Natural killer cell (primary cell): ENCODE measurements at regions not wholly inside any gene's neighbourhood (a gene's known extent, or its start where the extent isn't known, plus 50 kb on each side); places are given as distances from the start of the nearest gene placed in this dataset.

Experiments
- ATAC-seq, 3 donors: fragments of 150-1000 bp in 2 of 3; fragments of 200-7000 bp in 1 of 3; cut with Tn5 transposase; 1 replicate in 1 of 3; 2 replicates in 2 of 3; pipeline ENCODE4 v1.10.0; 2021; ENCODE audit warnings: mild to moderate bottlenecking in 2 of 3, moderate library complexity in 2 of 3
- DNase-seq, 2 donors: peaks; one replicate each; pipeline versions ENCODE4 v3.0.0 to v3.0.0-alpha.2; 2013 to 2021; ENCODE audit warnings: mixed read lengths in 1 of 2
- H3K27ac ChIP-seq: one replicate; pipeline ENCODE4 v1.5.1; 2013; ENCODE audit warnings: mild to moderate bottlenecking, low read length
- H3K27me3 ChIP-seq: one replicate; pipeline ENCODE4 v1.6.1; 2013; ENCODE audit warnings: low read length; ENCODE audit not compliant: control insufficient read depth, insufficient read depth
- H3K36me3 ChIP-seq: one replicate; pipeline ENCODE4 v1.6.1; 2013; ENCODE audit warnings: low read length; ENCODE audit not compliant: control insufficient read depth, insufficient read depth
- H3K4me1 ChIP-seq: one replicate; pipeline ENCODE4 v1.6.1; 2013; ENCODE audit warnings: low read length; ENCODE audit not compliant: control insufficient read depth, insufficient read depth
- H3K4me3 ChIP-seq: one replicate; pipeline ENCODE4 v1.5.1; 2013; ENCODE audit warnings: low read length
- H3K9me3 ChIP-seq: one replicate; pipeline ENCODE4 v1.6.1; 2013; ENCODE audit warnings: low read length; ENCODE audit not compliant: control insufficient read depth, insufficient read depth
- H3K27ac Mint-ChIP-seq, 2 donors: one replicate each; pipeline ENCODE4 v1.8.0; 2022; ENCODE audit warnings: mild to moderate bottlenecking in 2 of 2, mixed read lengths in 2 of 2, moderate library complexity in 1 of 2
- H3K27me3 Mint-ChIP-seq, 2 donors: one replicate each; pipeline ENCODE4 v1.8.0; 2022; ENCODE audit warnings: low read depth in 2 of 2, mixed read lengths in 2 of 2
- H3K36me3 Mint-ChIP-seq: one replicate; pipeline ENCODE4 v1.8.0; 2022; ENCODE audit warnings: mixed read lengths
- H3K4me1 Mint-ChIP-seq, 2 donors: one replicate each; pipeline ENCODE4 v1.8.0; 2022; ENCODE audit warnings: mixed read lengths in 2 of 2
- H3K4me3 Mint-ChIP-seq: one replicate; pipeline ENCODE4 v1.8.0; 2022; ENCODE audit warnings: mild to moderate bottlenecking, moderate library complexity, mixed read lengths
- H3K9me3 Mint-ChIP-seq, 2 donors: one replicate each; pipeline ENCODE4 v1.8.0; 2022; ENCODE audit warnings: mixed read lengths in 2 of 2
- CTCF ChIP-seq: fragments of 200-600 bp; IDR thresholded peaks from one replicate; pipeline ENCODE4 v1.8.0; 2022; ENCODE audit warnings: antibody characterized with exemption
- WGBS: methylation state at CpG from one replicate; pipeline ENCODE4 v1.1.7; 2013; ENCODE audit warnings: missing lambda C conversion rate; ENCODE audit not compliant: insufficient coverage; 5-methylcytosine and 5-hydroxymethylcytosine counted together
- intact Hi-C: fragments of 100-400 bp; cut with micrococcal nuclease; formaldehyde crosslinking; loops from one replicate; pipeline ENCODE4 v1.14.2; 2022

DNA sequence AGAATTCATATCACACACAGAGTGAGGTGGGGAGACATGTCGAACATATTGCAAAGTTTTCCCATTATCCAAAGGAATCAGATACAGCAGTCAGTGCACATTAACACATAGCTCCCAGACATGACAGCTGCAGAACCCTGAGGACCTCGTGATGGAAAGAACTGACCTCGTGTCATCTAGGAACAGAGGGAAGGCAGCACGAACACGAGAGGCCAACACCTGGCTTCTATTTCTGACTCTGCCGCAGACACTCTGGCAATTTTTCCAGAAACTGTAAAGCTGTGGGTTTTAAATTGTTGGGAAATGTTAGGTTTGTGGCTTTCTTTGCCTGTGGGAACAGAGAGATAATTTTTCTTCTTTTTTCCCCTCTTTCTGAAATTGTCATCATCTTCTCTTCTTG, 315.0 kb upstream of the PIK3R1 start:
- no peaks in the 10 kb centered on the region for H3K27me3 ChIP-seq
- TF ChIP-seq CTCF, result no peak
- no peak overlapping the region for H3K4me3 ChIP-seq
- H3K27ac ChIP-seq, result no peak overlapping the region
- Mint-ChIP-seq H3K27me3 (peaks cover 0 to 5% of the 10 kb centered on the region in 2 donors), H3K36me3 (no peaks in the 10 kb centered on the region), H3K9me3 (no peaks in the 10 kb centered on the region), H3K4me3 (no peak overlapping the region), H3K27ac (no peak overlapping the region), H3K4me1 (peaks cover 0 to 4% of the 10 kb centered on the region in 2 donors)
- no peaks in the 10 kb centered on the region for H3K36me3 ChIP-seq
- no peaks in the 10 kb centered on the region for H3K9me3 ChIP-seq
- WGBS, result 84% methylated on average over 6 of the region's 6 CpGs
- ATAC-seq, result no peak
- intact Hi-C loops, result no loop called here
- no peak for DNase-seq
- H3K4me1 ChIP-seq, result no peaks in the 10 kb centered on the region

DNA sequence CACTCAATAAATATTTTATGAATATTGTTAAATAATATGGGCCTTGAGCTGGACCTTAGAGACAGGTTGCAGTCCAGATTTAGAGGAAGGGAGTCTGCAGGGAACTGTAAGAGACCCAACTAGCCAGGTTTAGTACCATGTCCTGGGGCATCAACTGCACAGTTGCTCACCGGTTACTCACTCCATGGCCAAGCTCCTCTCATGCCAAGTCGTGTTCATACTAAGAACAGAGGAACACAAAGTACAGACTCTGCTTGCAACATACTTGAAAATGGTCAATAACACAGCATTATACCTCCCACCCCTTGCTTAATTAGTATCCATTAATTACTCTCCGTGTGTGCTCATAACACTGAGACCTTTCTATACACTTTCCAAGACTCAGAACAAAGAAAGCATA, 317.6 kb upstream of the PIK3R1 start:
- no peak overlapping the region for H3K4me3 Mint-ChIP-seq
- WGBS, result 93% methylated on average over 3 of the region's 3 CpGs
- no peak for TF ChIP-seq CTCF
- Histone ChIP-seq H3K4me1 (no peaks in the 10 kb centered on the region), H3K27ac (no peak overlapping the region), H3K36me3 (no peaks in the 10 kb centered on the region), H3K9me3 (no peaks in the 10 kb centered on the region), H3K27me3 (no peaks in the 10 kb centered on the region), H3K4me3 (no peak overlapping the region)
- H3K9me3 Mint-ChIP-seq, result no peaks in the 10 kb centered on the region
- no peak for ATAC-seq
- no peak for DNase-seq
- peaks cover 0 to 4% of the 10 kb centered on the region in 2 donors for H3K4me1 Mint-ChIP-seq
- no peak overlapping the region for H3K27ac Mint-ChIP-seq
- H3K36me3 Mint-ChIP-seq, result no peaks in the 10 kb centered on the region
- intact Hi-C loops, result no loop called here
- peaks cover 0 to 5% of the 10 kb centered on the region in 2 donors for H3K27me3 Mint-ChIP-seq

- Histone ChIP-seq H3K27me3 (no peaks in the 10 kb centered on the region), H3K4me1 (no peaks in the 10 kb centered on the region), H3K36me3 (no peaks in the 10 kb centered on the region), H3K4me3 (no peak overlapping the region), H3K9me3 (no peaks in the 10 kb centered on the region), H3K27ac (no peak overlapping the region)
- H3K27ac Mint-ChIP-seq, result no peak overlapping the region
- no peaks in the 10 kb centered on the region for H3K9me3 Mint-ChIP-seq
- no peak for ATAC-seq
- no peak overlapping the region for H3K4me3 Mint-ChIP-seq
- H3K36me3 Mint-ChIP-seq, result no peaks in the 10 kb centered on the region
- no peak for DNase-seq
- intact Hi-C loops, result no loop called here
- TF ChIP-seq CTCF, result no peak
- H3K27me3 Mint-ChIP-seq, result peaks cover 0 to 5% of the 10 kb centered on the region in 2 donors
- H3K4me1 Mint-ChIP-seq, result peaks cover 0 to 4% of the 10 kb centered on the region in 2 donors
- 79% methylated on average over 3 of the region's 3 CpGs for WGBS
Observed at GRCh38 chr5:67897431-67897830, 318.1 kb upstream of the PIK3R1 start.

- H3K4me3 ChIP-seq, result no peak overlapping the region
- 0% methylated on average over 1 of the region's 2 CpGs for WGBS
- no peaks in the 10 kb centered on the region for H3K4me1 ChIP-seq
- Mint-ChIP-seq H3K27ac (no peak overlapping the region), H3K4me1 (peaks cover 0 to 4% of the 10 kb centered on the region in 2 donors), H3K9me3 (no peaks in the 10 kb centered on the region), H3K36me3 (no peaks in the 10 kb centered on the region), H3K27me3 (peaks cover 0 to 5% of the 10 kb centered on the region in 2 donors), H3K4me3 (no peak overlapping the region)
- no peak overlapping the region for H3K27ac ChIP-seq
- no peak for DNase-seq
- ATAC-seq, result no peak
- H3K9me3 ChIP-seq, result no peaks in the 10 kb centered on the region
- intact Hi-C loops, result no loop called here
- H3K27me3 ChIP-seq, result no peaks in the 10 kb centered on the region
- no peaks in the 10 kb centered on the region for H3K36me3 ChIP-seq
- TF ChIP-seq CTCF, result no peak
Observed at GRCh38 chr5:67896930-67897313, 318.6 kb upstream of the PIK3R1 start.
